SKM-1 treated with dmso at 0.1 percent for 144 hours (cell line): ENCODE measurements at regions not wholly inside any gene's neighbourhood (a gene's known extent, or its start where the extent isn't known, plus 50 kb on each side); places are given as distances from the start of the nearest gene placed in this dataset.
A peak's percentile ranks its signal among the peaks of the same experiment; 100 is the strongest.

Experiments used
- DNase-seq: peaks from one replicate; lab custom pipeline; 2025; ENCODE audit not compliant: unreplicated experiment; lab: John Stamatoyannopoulos, UW

DNA sequence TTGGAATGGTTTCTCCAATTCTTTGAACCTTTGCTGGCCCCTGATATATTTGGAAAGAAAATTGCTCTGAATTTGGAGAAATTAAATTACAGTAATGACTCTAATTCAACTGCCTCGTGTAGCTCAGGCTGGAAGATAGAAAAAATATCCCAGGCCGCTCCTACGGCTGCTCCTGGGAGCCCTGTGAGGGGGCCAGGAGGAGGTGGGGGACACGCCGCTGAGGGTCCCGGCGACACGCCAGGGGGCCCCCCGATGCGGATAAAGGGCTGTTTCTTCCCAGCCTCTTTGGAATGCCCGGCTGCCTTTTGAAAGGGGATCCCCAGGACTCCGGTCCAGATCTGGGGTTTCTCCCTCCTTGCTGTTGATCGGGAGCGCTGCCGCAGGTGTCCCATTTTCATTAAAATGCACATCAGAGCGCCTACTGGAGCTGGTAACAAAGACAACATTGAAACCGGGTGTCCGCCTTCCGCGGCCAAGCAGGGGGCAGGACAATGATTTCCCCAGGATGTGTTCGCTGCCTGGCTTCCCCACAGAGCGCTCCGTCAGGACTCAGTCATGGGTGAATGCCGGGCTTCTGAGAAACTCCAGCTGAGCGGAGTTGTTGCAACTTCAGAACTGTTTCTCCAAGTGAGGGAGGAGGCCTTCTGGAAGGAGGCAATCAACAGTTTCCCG is 200.1 kb upstream of the KBTBD8 start:
- DNase-seq = no peak

DNA sequence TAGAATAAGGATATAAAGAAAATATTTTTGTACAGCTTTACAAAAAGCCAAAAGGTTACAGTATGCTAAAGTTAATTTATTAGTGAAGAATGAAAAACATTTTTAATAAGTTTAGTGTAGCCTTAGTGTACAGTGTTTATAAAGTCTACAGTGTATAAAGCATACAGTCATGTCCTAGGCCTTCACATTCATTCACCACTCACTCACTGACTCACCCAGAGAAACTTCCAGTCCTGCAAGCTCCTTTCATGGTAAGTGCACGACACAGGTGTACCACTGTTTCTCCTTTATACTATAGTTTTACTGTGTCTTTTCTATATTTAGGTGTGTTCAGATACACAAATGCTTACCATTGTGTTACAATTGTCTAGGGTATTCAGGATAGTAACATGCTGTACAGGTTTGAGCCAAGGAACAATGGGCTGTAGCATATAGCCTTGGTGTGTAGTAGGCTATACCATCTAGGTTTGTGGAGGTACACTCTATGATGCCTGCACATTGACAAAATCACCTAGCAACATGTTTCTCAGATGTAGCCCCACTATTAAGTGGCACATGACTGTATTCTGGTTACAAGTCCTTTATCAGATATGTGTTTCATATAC is 197.1 kb upstream of the KBTBD8 start:
- no peak for DNase-seq

DNA sequence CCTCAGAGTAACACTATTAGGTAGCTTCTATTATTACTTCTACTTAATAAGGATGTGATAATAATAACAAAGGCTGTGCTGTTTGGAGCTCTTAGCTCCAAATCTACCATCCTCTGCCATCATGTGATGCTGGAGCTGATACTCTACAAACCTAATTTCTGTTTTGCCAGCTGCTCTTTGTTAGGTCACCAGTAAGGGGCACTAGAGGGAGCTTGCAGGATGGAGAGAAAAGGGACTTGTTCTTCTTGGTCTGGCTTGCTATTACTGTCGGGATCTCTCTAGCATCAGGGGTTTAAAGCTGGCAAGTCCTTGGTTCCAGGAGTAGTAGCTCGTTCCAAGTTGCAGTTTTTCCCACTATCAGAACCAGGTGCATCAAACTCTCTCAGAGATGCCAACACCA is 194.9 kb upstream of the KBTBD8 start:
- peak; percentile 10 for DNase-seq

DNA sequence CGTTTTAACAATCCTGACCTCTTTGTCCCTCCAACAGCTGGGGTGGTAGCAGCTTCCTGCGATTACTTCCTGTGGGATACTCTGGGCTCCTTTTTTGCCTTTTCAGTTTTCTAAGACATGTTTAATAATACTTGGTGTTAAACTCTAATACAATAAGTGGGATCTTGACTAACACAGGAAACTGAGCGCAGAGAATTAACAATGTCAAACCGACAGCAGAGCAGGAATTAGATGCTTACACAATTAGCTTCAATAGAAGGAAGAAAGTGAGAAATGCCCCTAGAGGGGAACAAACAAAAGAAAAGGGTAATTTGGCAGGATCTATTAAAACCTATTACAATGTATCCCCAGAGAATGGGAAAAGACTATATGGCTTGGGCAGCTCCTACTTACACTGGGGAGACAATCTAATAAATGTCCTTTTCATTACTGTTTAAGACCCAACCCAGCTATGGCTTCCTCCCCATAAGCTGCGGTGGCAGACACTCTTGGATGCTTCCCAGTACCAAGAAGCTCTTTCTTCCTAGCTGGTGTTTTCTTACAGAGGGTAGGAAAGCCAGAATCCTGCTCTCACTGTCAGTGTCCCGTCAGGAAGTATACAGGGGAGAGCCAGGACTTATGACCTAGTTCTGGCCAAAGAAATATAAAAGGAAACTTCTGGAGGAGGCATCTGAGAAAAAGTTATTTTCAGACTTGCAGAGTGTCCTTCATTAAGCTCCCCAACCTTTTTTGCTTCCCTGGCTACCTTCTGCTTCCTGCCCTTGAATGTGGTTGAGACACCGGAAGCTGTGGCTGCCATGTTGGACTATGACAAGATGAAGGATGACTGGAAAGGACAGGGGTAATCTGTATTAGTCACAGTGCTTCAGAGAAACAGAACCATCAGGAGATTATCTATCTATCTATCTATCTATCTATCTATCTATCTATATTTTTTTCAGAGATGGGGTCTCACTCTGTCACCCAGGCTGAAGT is 194.1 kb upstream of the KBTBD8 start:
- no peak for DNase-seq

DNA sequence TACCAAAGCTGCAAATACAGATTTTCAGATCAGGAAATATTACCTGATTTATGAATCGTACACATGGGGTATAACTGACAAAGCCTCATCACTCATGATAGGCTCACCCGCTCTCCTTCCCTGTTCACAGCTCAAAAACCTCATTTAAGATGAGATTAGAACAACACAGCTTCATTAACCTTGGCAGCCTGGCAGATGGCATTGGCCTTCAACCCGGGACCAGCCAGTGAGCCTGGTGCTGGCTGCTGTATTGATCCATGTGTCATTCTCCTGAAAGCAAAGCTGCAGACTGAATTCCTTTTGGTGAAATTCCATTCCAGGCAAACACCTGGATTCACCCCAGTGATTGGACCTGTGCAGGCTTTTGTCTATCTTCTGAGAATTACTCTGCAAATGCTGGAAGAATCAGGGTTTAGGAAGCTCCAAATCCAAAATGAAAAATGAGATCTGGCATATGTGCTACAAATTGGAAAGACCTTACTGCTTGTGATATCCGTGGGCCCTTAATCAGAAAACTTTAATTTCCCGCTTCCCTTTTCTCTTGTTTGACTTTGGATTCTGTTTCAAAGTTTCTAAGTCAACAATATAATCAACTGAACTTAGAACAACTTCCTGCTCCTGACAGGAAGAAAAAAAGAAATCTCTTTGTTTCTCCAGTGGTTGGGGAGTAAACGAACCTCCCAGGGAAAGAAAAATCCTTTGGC is 189.1 kb upstream of the KBTBD8 start:
- no peak for DNase-seq

DNA sequence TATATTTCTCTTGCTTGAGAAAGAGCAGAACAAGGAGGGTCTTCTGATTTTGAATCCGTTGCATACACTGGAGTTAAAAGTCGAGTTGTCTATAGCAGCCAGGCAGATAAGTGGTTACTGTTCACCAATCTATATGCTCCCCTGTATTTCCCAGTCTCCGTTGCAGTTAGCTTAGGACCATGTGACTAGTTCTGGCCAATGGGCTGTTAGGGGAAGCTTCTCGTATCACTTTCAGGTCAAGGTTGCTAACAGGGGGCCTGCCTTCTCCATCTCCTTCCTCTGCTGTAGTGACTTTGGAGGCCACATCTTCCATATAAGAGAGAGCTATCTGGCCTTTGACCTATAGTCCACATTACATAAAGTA is 188.5 kb upstream of the KBTBD8 start:
- no peak for DNase-seq

DNA sequence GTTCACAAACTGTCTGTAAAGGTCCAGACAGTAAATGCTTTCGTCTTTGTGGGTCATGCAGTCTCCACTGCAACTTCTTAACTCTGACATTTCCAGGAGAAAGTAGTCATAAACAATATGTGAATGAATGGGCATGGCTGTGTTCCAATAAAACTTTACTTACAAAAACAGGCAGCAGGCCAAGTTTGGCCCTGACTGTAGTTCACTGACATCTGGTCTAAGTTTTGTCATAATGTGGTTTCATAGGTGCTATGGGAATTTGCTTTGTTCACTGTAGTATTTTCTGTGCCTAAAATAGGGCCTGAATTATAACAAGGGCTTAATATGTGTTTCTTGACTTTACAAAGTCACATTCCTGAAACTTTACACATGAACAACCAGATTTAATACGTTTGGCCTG is 186.0 kb upstream of the KBTBD8 start:
- no peak for DNase-seq

DNA sequence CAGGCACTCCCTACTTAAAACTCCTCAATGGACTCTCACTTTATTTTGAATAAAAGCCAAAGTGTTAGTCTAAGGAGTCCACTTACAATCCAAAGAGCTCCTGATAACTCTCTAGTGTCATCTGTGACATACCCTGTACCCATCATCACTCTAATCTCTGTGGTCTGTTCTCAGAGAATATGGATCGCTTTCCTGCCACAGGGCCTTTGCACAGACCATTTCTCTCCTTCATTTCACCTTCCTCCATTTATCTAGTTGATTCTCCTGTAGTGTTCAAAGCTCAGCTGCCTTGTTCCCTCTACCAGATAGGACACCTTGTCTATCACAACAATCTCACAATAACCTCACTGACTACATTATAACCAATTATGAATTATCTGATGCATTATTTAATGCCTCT is 185.4 kb upstream of the KBTBD8 start:
- DNase-seq = no peak

DNA sequence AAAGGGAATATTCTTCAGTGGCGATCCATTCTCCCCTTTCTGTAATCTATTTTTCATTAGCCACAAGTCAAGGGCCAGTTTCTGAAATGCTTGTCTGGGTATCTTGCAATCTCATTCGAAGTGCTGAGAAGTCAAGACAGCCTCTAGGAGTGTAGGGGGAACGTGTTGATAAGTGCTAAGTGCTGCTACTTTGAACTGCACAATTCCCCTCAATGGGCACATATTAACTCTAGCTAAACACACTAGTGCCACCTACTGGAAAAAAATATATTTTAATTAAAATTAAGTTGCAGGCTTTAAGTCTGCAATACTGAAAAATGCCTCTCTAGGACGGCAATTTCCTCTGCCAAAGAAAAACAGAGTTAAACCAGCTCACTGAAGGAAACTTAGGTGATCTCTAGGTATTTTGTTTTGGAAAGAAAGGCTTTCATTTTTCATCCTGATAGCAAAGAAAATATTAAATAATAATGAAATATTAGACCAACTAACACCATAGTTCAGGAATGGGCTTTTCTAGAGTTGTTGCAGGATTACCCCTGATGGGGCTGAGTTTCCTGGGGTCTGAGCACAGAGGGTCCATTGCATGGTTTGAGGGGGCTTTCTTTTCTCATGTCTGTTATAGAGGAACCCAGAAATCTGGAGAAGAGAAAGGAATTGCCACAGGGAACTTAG is 181.9 kb upstream of the KBTBD8 start:
- peak; percentile 62 for DNase-seq

DNA sequence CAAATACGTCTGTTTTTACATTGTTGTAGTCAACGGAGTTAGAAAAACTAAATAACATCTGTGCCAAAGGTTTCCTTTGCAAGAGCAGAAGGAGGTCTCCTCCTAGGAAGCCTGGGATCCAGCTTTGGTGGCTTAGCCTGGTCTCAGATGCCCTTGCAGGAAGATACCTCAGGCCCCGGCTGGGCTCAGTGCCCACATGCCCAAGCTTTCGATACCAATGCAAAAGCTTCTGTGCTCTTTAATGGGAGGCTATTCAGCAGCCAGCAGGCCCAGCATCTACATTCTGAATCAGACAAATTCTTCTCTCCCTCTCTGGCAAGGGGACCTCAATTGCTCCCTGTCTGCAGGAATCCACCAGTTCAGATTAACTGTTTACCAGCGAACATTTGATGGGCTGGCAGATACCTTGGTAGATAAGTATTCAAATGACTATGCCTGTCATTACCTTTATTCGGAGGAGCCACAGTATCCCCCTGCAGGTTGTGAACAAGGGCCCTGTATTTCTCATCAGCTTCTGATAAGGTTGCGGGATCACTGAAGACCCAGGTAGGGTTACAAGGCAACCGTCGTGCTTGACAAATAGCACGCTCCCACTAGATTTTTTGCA is 180.1 kb upstream of the KBTBD8 start:
- no peak for DNase-seq

DNA sequence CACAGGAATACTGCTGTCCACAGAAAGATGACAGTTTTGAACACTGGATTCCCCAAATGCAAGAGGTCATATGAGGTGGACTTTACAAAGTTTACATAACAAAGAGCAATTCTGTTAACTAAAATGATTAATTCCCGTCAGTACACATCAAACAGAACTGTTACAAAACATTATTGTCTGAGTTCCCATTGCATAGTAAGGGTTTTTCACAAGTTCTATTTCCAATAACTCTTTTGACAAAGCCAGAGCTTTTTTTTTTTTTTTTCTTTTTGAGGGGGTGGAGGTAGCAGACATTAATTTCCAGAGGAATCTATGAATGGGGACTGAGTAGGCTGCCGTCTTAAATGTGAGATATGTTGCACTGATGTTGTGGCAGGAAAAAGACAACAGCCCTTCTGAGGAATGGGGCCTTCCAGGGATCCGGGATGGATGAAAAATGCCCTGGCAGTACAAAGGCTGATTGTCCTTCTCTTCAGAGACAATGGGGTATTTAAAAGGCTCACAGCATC is 178.1 kb upstream of the KBTBD8 start:
- DNase-seq = no peak

DNA sequence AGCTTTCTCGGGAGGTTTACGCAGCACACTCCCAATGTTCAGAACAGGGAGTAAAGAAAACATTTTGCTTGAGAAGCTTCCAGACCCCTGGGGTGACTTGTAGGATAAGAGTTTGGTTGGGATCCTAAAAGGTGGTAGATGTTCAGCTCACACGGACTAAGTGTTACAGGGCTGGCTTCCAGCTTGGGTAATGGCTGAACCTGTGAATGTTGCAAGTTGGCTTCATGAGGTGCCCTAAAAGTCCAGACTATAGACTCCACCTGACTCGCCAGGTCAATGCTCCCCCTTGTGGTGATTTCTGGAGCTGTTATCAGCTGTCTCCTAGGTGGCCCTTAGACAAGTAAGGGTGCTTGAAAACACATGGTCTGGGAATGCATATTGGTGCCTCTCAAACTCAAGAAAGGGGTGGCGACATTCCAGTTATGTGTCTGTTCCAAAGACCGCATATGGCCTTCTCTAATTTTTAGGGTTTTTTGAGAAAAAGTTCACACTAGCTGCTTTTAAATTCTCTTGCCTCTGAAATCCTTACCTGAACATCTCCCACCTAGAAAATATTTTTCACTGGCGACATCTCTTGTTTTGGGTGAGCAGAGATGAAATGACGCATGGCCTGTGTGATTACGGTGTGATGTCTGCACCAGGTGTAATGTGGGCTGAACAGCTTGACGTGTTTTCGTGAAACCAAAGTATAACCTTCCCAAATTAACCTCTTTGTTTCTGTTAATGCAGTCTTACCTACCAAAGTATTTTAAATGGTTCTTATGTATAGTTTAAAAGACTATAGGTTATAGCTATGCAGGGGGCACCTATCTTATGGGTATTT is 175.7 kb upstream of the KBTBD8 start:
- DNase-seq = peak; percentile 21

DNA sequence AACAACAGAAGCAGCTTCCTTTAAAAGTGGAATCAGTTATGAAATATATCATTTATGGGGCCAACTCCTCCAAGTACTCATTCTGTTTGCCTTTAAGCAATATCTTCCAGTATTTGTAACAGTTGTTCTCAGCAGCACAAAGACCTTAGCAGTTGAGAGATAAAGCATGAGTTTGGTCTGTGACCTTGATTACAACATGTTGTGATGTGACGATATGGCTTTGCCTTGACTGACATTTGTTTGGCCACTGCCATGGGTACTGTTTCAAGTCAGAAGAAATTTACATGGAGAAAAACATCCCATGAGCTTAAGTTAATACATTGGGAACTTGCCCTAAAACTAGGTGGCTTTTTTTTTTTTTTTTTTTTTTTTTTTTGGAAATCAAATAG is 175.1 kb upstream of the KBTBD8 start:
- DNase-seq = no peak

DNA sequence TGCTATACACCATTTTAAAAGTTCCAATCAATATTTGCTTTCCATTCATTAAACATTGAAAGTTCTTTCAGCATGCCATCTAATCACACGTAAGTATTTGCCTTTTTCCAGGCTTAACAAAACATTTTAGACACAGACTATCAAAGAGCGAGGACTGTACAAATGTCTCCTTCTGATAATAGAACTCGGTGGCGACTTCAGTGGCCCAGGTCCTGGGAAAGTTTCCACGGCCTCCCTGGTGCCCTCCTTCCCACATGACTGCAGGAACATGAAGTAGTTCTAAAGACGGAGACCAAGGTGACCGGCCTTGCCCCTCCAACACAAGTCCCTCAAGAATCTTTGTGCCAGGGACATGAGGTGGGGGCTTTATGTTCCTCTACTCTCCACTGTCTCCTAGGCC is 174.6 kb upstream of the KBTBD8 start:
- DNase-seq = no peak

DNA sequence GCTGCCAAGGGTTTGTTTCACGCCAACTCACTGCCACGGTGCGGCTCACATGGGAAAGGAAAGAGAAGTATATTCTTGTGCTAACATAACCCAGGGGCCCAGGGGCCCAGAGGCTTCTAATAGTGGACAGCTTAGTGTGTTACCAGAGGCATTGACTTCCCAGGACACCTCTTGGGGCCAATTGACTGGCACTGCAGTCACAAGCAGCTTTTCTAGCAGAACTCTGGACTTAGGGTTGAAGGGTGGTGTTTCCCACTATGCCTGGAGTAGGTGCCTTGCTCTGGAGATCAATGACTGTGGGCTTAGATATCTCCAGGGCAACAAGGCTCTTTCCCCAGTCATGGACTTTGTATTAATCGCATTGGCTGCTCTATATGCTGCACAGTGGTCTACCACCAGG is 172.7 kb upstream of the KBTBD8 start:
- no peak for DNase-seq

DNA sequence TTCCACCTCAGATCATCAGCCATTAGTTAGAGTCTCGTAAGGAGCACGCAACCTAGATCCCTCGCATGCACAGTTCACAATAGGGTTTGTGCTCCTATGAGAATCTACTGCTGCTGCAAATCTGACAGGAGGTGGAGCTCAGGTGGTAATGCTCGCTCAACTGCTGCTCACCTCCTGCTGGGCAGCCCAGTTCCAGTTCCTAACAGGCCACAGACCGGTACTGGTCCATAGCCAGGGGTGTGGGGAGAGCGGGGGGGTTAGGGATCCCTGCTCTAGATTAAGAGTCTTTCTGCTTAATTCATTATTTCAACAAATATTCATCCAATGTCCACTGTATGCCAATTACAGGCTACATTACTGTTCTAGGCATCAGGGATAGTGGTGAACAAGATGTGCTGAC is 170.4 kb upstream of the KBTBD8 start:
- no peak for DNase-seq

DNA sequence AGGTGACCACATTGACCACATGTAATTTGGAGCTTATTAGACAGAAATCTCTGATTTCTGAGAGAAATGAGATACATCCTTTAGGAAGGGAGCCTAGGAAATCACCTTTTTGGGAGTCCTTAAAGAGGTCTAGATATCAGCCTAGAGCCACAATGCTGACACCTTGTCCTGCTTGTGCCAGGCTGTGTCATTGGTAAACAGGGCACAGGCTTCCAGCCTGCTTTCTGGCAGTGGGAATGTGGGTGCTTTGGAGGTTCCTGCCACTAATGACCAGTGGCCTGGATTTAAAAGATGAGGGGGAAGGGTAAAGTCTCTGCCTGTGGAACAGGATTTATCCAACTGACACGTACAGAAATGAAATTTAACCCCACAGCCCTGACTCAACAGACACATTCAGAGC is 169.8 kb upstream of the KBTBD8 start:
- DNase-seq = no peak

DNA sequence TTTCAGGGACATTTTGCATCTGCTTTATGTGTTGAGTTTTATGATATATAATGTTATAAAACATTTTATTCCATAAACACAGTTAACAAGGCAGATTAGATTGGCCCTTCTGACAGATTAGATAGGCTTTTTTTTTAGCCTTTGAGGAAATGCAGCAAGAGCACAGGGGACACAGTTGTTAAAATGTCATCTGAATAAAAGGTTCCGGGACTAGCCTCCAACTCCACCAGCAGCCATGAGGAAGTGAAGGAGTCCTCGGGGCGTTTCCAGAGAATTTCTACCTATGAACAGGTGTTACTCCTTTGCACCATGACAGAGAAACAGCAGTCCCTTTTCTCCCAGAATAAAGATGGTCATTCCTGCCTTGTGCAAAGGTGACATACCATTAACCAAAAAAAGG is 167.8 kb upstream of the KBTBD8 start:
- no peak for DNase-seq

DNA sequence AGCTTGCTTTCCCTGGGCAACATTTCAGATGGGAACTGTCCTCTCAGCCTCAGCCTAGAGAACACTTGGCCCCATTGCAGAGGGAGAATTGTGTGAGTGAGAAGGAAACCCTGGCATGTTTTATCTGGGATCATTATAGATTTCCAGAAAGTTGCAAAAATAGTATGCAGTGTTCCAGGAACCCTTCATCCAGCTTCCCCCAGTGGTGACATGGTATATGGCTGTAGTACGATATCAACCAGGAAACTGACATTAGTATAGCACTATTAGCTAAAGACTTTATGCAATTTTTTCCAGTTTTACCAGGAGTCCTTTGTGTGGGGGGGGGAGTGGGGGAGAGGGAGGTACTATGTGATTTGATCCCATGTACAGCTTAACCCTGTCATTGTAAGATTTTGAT is 166.2 kb upstream of the KBTBD8 start:
- no peak for DNase-seq
